ENCODE measurements at regions not wholly inside any gene's neighbourhood (a gene's known extent, or its start where the extent isn't known, plus 50 kb on each side); places are given as distances from the start of the nearest gene placed in this dataset.

GRCh38 chr12:63394349-63394748 is 243.3 kb upstream of the AVPR1A start:
- H3K9ac ChIP-seq (ENCODE audit: low read length in 3 of 3): no peak overlapping the region
- DNase-seq (no peak), FAIRE-seq (no peak)
- peaks cover 0 to 6% (median 0%) of the 10 kb centered on the region in 3 donors for H3K9me3 ChIP-seq (ENCODE audit: control insufficient read depth in 2 of 3, insufficient read depth in 1 of 3, low read length in 3 of 3)
- no peak for TF ChIP-seq CTCF (IDR thresholded peaks at IDR 0.05; ENCODE audit: borderline replicate concordance, extremely low read depth, insufficient read depth)
- no peak overlapping the region for H3K27ac ChIP-seq (ENCODE audit: low read depth in 2 of 2, low read length in 2 of 2)
- intact Hi-C loops (cut with DNase I): no loop called here
- H3K27me3 ChIP-seq (ENCODE audit: control insufficient read depth, insufficient read depth, low read length): no peaks in the 10 kb centered on the region
- H3K4me3 ChIP-seq (ENCODE audit: low read length in 3 of 3): no peak overlapping the region
- H3K36me3 ChIP-seq (ENCODE audit: control insufficient read depth in 2 of 3, insufficient read depth in 3 of 3, low read length in 3 of 3): no peaks in the 10 kb centered on the region
- H3K4me1 ChIP-seq (ENCODE audit: control insufficient read depth in 2 of 3, insufficient read depth in 2 of 3, low read depth in 1 of 3, low read length in 3 of 3): no peaks in the 10 kb centered on the region

- H3K27ac ChIP-seq (ENCODE audit: low read depth in 2 of 2, low read length in 2 of 2): no peak overlapping the region
- FAIRE-seq: no peak
- no peaks in the 10 kb centered on the region for H3K27me3 ChIP-seq (ENCODE audit: control insufficient read depth, insufficient read depth, low read length)
- H3K4me1 ChIP-seq (ENCODE audit: control insufficient read depth in 2 of 3, insufficient read depth in 2 of 3, low read depth in 1 of 3, low read length in 3 of 3): peaks cover 0 to 3% (median 0%) of the 10 kb centered on the region in 3 donors
- intact Hi-C loops (cut with DNase I): no loop called here
- no peaks in the 10 kb centered on the region for H3K36me3 ChIP-seq (ENCODE audit: control insufficient read depth in 2 of 3, insufficient read depth in 3 of 3, low read length in 3 of 3)
- TF ChIP-seq CTCF (IDR thresholded peaks at IDR 0.05; ENCODE audit: borderline replicate concordance, extremely low read depth, insufficient read depth): no peak
- no peak overlapping the region for H3K9ac ChIP-seq (ENCODE audit: low read length in 3 of 3)
- no peak overlapping the region for H3K4me3 ChIP-seq (ENCODE audit: low read length in 3 of 3)
- H3K9me3 ChIP-seq (ENCODE audit: control insufficient read depth in 2 of 3, insufficient read depth in 1 of 3, low read length in 3 of 3): no peaks in the 10 kb centered on the region
- DNase-seq: no peak
These were observed 238.2 kb upstream of the AVPR1A start for GRCh38 chr12:63389211-63389610.

DNA sequence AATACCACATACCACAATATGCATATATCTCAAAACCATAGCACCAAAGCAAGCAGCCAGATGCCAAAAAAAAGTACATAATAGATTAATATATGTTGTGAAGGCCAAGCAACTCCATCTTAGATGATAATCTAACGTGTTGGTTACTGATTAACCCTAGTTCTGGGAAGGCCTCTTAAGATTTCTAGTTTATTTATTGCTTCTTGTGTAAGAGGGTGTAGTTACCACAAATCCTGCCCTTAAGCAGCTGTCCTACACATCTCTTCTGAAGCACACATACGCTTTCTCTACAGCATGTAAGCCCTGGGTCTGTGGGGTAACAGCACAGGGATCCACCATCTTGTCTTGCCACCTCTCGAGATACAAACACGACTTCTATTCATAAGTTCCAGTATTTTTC is 236.8 kb upstream of the AVPR1A start:
- H3K9me3 ChIP-seq (ENCODE audit: control insufficient read depth in 2 of 3, insufficient read depth in 1 of 3, low read length in 3 of 3): no peaks in the 10 kb centered on the region
- H3K4me1 ChIP-seq (ENCODE audit: control insufficient read depth in 2 of 3, insufficient read depth in 2 of 3, low read depth in 1 of 3, low read length in 3 of 3): peaks cover 0 to 3% (median 0%) of the 10 kb centered on the region in 3 donors
- no peak overlapping the region for H3K4me3 ChIP-seq (ENCODE audit: low read length in 3 of 3)
- H3K27me3 ChIP-seq (ENCODE audit: control insufficient read depth, insufficient read depth, low read length): no peaks in the 10 kb centered on the region
- no peak overlapping the region for H3K9ac ChIP-seq (ENCODE audit: low read length in 3 of 3)
- no peaks in the 10 kb centered on the region for H3K36me3 ChIP-seq (ENCODE audit: control insufficient read depth in 2 of 3, insufficient read depth in 3 of 3, low read length in 3 of 3)
- TF ChIP-seq CTCF (IDR thresholded peaks at IDR 0.05; ENCODE audit: borderline replicate concordance, extremely low read depth, insufficient read depth): no peak
- FAIRE-seq: no peak
- DNase-seq: peak in 2 of 5 donors; percentile 52 to 69
- peak overlapping the region in 1 of 2 donors; percentile 10 for H3K27ac ChIP-seq (ENCODE audit: low read depth in 2 of 2, low read length in 2 of 2)
- intact Hi-C loops (cut with DNase I): no loop called here

DNA sequence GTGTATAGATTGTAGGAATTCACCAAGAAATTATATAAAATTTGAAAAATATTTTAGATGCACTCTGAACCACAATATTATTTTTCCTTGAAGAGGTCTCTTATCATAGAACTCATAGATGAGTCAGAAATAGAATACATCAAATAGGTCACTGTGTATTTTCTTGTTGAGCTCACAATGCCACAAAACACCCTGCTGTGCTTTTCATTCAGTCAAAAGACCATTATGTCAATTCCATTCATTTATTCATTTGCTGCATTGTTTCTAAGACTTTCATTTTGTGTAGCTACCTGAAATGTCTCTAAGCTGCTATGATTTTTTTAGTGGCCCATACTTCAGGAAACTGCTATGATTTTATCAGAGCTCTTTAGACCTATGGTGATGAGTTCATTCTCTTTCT is 231.9 kb upstream of the AVPR1A start:
- Histone ChIP-seq H3K4me1 (ENCODE audit: control insufficient read depth in 2 of 3, insufficient read depth in 2 of 3, low read depth in 1 of 3, low read length in 3 of 3) (peaks cover 0 to 2% (median 0%) of the 10 kb centered on the region in 3 donors), H3K36me3 (ENCODE audit: control insufficient read depth in 2 of 3, insufficient read depth in 3 of 3, low read length in 3 of 3) (no peaks in the 10 kb centered on the region), H3K27ac (ENCODE audit: low read depth in 2 of 2, low read length in 2 of 2) (no peak overlapping the region), H3K9ac (ENCODE audit: low read length in 3 of 3) (no peak overlapping the region), H3K4me3 (ENCODE audit: low read length in 3 of 3) (no peak overlapping the region), H3K9me3 (ENCODE audit: control insufficient read depth in 2 of 3, insufficient read depth in 1 of 3, low read length in 3 of 3) (no peaks in the 10 kb centered on the region), H3K27me3 (ENCODE audit: control insufficient read depth, insufficient read depth, low read length) (no peaks in the 10 kb centered on the region)
- FAIRE-seq: no peak
- intact Hi-C loops (cut with DNase I): no loop called here
- no peak for TF ChIP-seq CTCF (IDR thresholded peaks at IDR 0.05; ENCODE audit: borderline replicate concordance, extremely low read depth, insufficient read depth)
- DNase-seq: no peak

All from kidney (tissue), 13 donors.